Left ventricle myocardium inferior (tissue), 1 donor: ENCODE measurements at regions not wholly inside any gene's neighbourhood (a gene's known extent, or its start where the extent isn't known, plus 50 kb on each side); places are given as distances from the start of the nearest gene placed in this dataset.

Source experiments
- DNase-seq: peaks from one replicate; pipeline ENCODE4 v3.0.0-alpha.2; 2020
- H3K27ac ChIP-seq: fragments of 200-600 bp; replicated peaks from 2 replicates; pipeline ENCODE4 v1.8.0; 2021
- H3K27me3 ChIP-seq: fragments of 200-600 bp; 2 replicates; pipeline ENCODE4 v1.8.0; 2021; ENCODE audit warnings: low read depth
- H3K36me3 ChIP-seq: fragments of 200-600 bp; 2 replicates; pipeline ENCODE4 v1.8.0; 2021
- H3K4me1 ChIP-seq: fragments of 200-600 bp; 2 replicates; pipeline ENCODE4 v1.8.0; 2021
- H3K4me3 ChIP-seq: fragments of 200-600 bp; 2 replicates; pipeline ENCODE4 v1.8.0; 2021; ENCODE audit warnings: mild to moderate bottlenecking, moderate library complexity
- H3K9me3 ChIP-seq: fragments of 200-600 bp; replicated peaks from 2 replicates; pipeline ENCODE4 v1.8.0; 2021
- CTCF ChIP-seq: fragments of 200-600 bp; IDR thresholded peaks from 2 replicates; pipeline ENCODE4 v1.8.0; 2021; ENCODE audit warnings: antibody characterized with exemption, mild to moderate bottlenecking, borderline replicate concordance
- intact Hi-C: fragments of 100-400 bp; cut with micrococcal nuclease; formaldehyde crosslinking; loops from one replicate; pipeline ENCODE4 v1.11.0; 2022
- donor health status: DM: no; HTN: yes; CAD: no; lungs with severe emphysema.

GRCh38 chr14:81584495-81584894, 50.8 kb upstream of the SEL1L start:
- no peak for TF ChIP-seq CTCF
- Histone ChIP-seq H3K4me3 (no peak overlapping the region), H3K4me1 (no peaks in the 10 kb centered on the region), H3K27me3 (no peaks in the 10 kb centered on the region), H3K27ac (no peak overlapping the region), H3K9me3 (peaks cover 4% of the 10 kb centered on the region), H3K36me3 (no peaks in the 10 kb centered on the region)
- intact Hi-C loops, result no loop called here
- DNase-seq, result no peak

- Histone ChIP-seq H3K9me3 (peaks cover 2% of the 10 kb centered on the region), H3K36me3 (no peaks in the 10 kb centered on the region), H3K27ac (no peak overlapping the region), H3K4me3 (no peak overlapping the region), H3K27me3 (peaks cover 11% of the 10 kb centered on the region), H3K4me1 (no peaks in the 10 kb centered on the region)
- intact Hi-C loops, result no loop called here
- no peak for TF ChIP-seq CTCF
- DNase-seq, result no peak
Observed at GRCh38 chr14:81589381-81590065, 55.9 kb upstream of the SEL1L start.

GRCh38 chr14:81591266-81591665, 57.6 kb upstream of the SEL1L start:
- H3K9me3 ChIP-seq, result no peaks in the 10 kb centered on the region
- peaks cover 11% of the 10 kb centered on the region for H3K27me3 ChIP-seq
- H3K4me3 ChIP-seq, result no peak overlapping the region
- intact Hi-C loops, result no loop called here
- H3K36me3 ChIP-seq, result no peaks in the 10 kb centered on the region
- H3K27ac ChIP-seq, result no peak overlapping the region
- no peaks in the 10 kb centered on the region for H3K4me1 ChIP-seq
- no peak for TF ChIP-seq CTCF
- no peak for DNase-seq

GRCh38 chr14:81594012-81594411, 60.4 kb upstream of the SEL1L start:
- no peak for TF ChIP-seq CTCF
- H3K9me3 ChIP-seq, result no peaks in the 10 kb centered on the region
- H3K27ac ChIP-seq, result no peak overlapping the region
- no peaks in the 10 kb centered on the region for H3K36me3 ChIP-seq
- peaks cover 11% of the 10 kb centered on the region for H3K27me3 ChIP-seq
- DNase-seq, result peak; percentile 25
- no peak overlapping the region for H3K4me3 ChIP-seq
- intact Hi-C loops, result no loop called here
- H3K4me1 ChIP-seq, result no peaks in the 10 kb centered on the region

- H3K4me3 ChIP-seq, result no peak overlapping the region
- H3K27ac ChIP-seq, result no peak overlapping the region
- no peak for DNase-seq
- H3K9me3 ChIP-seq, result no peaks in the 10 kb centered on the region
- no peaks in the 10 kb centered on the region for H3K36me3 ChIP-seq
- TF ChIP-seq CTCF, result no peak
- intact Hi-C loops, result no loop called here
- H3K4me1 ChIP-seq, result no peaks in the 10 kb centered on the region
- H3K27me3 ChIP-seq, result peaks cover 47% of the 10 kb centered on the region
Observed at GRCh38 chr14:81605660-81606059, 72.0 kb upstream of the SEL1L start.
